ENCODE measurements at regions not wholly inside any gene's neighbourhood (a gene's known extent, or its start where the extent isn't known, plus 50 kb on each side); places are given as distances from the start of the nearest gene placed in this dataset.

GRCh38 chr4:7127576-7127975 lies 59.7 kb upstream of the GRPEL1 start:
- no peak for DNase-seq

- no peak for DNase-seq
These were observed 59.1 kb upstream of the GRPEL1 start for GRCh38 chr4:7126981-7127380.

- peak; percentile 55 for DNase-seq
These were observed 57.0 kb upstream of the GRPEL1 start for GRCh38 chr4:7124689-7125442.

- DNase-seq = no peak
These were observed 54.2 kb upstream of the GRPEL1 start for GRCh38 chr4:7121866-7122653.

- no peak for DNase-seq
These were observed 53.3 kb upstream of the GRPEL1 start for GRCh38 chr4:7121174-7121573.

GRCh38 chr4:7120341-7120740 lies 52.5 kb upstream of the GRPEL1 start:
- DNase-seq = no peak

GRCh38 chr4:7118013-7118832 lies 50.4 kb upstream of the GRPEL1 start:
- no peak for DNase-seq
